GM20000 (cell line): ENCODE measurements at regions not wholly inside any gene's neighbourhood (a gene's known extent, or its start where the extent isn't known, plus 50 kb on each side); places are given as distances from the start of the nearest gene placed in this dataset.

ENCODE experiments used
- DNase-seq: peaks from one replicate; pipeline ENCODE4 v3.0.0; 2012; ENCODE audit warnings: low spot score
- CTCF ChIP-seq: IDR thresholded peaks from 2 replicates; pipeline ENCODE4 v1.5.1; 2012; ENCODE audit warnings: mild to moderate bottlenecking, control low read depth; ENCODE audit errors: extremely low read depth, missing control alignments

GRCh38 chr7:41821521-41822213, 118.8 kb upstream of the INHBA start:
- no peak for TF ChIP-seq CTCF
- no peak for DNase-seq

GRCh38 chr7:41820111-41820671, 117.3 kb upstream of the INHBA start:
- DNase-seq = no peak
- no peak for TF ChIP-seq CTCF

GRCh38 chr7:41819645-41820044, 116.8 kb upstream of the INHBA start:
- no peak for DNase-seq

GRCh38 chr7:41818765-41819398, 116.0 kb upstream of the INHBA start:
- TF ChIP-seq CTCF = no peak

More at GRCh38 chr7:41819645-41820044, 116.8 kb upstream of the INHBA start:
- TF ChIP-seq CTCF = no peak

GRCh38 chr7:41817386-41817785, 114.5 kb upstream of the INHBA start:
- DNase-seq = no peak
- no peak for TF ChIP-seq CTCF

More at GRCh38 chr7:41818765-41819398, 116.0 kb upstream of the INHBA start:
- no peak for DNase-seq

GRCh38 chr7:41816111-41816510, 113.2 kb upstream of the INHBA start:
- peak; percentile 24 for DNase-seq
- no peak for TF ChIP-seq CTCF

- DNase-seq = no peak
- TF ChIP-seq CTCF = no peak
These were observed 112.0 kb upstream of the INHBA start for GRCh38 chr7:41814888-41815287.
